Testis (tissue), 2 donors: ENCODE measurements at regions not wholly inside any gene's neighbourhood (a gene's known extent, or its start where the extent isn't known, plus 50 kb on each side); places are given as distances from the start of the nearest gene placed in this dataset.

Experiments
- POLR2A ChIP-seq: fragments of 450-650 bp; IDR thresholded peaks from one replicate; pipeline ENCODE4 v1.6.1; 2017; ENCODE audit warnings: antibody characterized with exemption, mild to moderate bottlenecking, moderate library complexity
- TF ChIP-seq, protein P1 (sequence below), 3 experiments: fragments of 450-650 bp in 2 of 3; fragments of 200-600 bp in 1 of 3; sonication (generic) in 1 of 3; IDR thresholded peaks; one replicate each; pipeline ENCODE4 v1.5.1; 2016 to 2019; ENCODE audit warnings: antibody characterized with exemption in 3 of 3, mild to moderate bottlenecking in 2 of 3, moderate library complexity in 1 of 3

GRCh38 chr5:124810396-124811006, 64.1 kb upstream of the ZNF608 start:
- TF ChIP-seq, protein P1, sequence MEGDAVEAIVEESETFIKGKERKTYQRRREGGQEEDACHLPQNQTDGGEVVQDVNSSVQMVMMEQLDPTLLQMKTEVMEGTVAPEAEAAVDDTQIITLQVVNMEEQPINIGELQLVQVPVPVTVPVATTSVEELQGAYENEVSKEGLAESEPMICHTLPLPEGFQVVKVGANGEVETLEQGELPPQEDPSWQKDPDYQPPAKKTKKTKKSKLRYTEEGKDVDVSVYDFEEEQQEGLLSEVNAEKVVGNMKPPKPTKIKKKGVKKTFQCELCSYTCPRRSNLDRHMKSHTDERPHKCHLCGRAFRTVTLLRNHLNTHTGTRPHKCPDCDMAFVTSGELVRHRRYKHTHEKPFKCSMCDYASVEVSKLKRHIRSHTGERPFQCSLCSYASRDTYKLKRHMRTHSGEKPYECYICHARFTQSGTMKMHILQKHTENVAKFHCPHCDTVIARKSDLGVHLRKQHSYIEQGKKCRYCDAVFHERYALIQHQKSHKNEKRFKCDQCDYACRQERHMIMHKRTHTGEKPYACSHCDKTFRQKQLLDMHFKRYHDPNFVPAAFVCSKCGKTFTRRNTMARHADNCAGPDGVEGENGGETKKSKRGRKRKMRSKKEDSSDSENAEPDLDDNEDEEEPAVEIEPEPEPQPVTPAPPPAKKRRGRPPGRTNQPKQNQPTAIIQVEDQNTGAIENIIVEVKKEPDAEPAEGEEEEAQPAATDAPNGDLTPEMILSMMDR (IDR thresholded peaks at IDR 0.05): no peak
- no peak for TF ChIP-seq POLR2A
